Keratinocyte (primary cell): ENCODE measurements at regions not wholly inside any gene's neighbourhood (a gene's known extent, or its start where the extent isn't known, plus 50 kb on each side); places are given as distances from the start of the nearest gene placed in this dataset.

Experiments
- DNase-seq: peaks from one replicate; pipeline ENCODE4 v3.0.0-alpha.2; 2011; ENCODE audit warnings: low read depth, missing footprints, low spot score
- FAIRE-seq: peaks from 2 replicates; lab custom pipeline; 2011; peaks lifted over from hg19 to GRCh38; lab: Jason Lieb, UNC
- H2AFZ ChIP-seq: 2 replicates; pipeline ENCODE4 v1.6.0; 2012; ENCODE audit warnings: low read length, control low read depth, inconsistent platforms; ENCODE audit not compliant: control insufficient read depth
- H3K27ac ChIP-seq: 2 replicates; pipeline ENCODE4 v1.5.1; 2011; ENCODE audit warnings: low read length; ENCODE audit not compliant: control insufficient read depth, insufficient read depth
- H3K27me3 ChIP-seq: 3 replicates; pipeline ENCODE4 v1.6.0; 2011; ENCODE audit warnings: low read length; ENCODE audit not compliant: control insufficient read depth, insufficient read depth; ENCODE audit errors: extremely low read depth
- H3K36me3 ChIP-seq, 2 experiments: 2 replicates in 1 of 2; 3 replicates in 1 of 2; pipeline ENCODE4 v1.5.1; 2011; ENCODE audit warnings: low read length in 2 of 2, mild to moderate bottlenecking in 1 of 2; ENCODE audit not compliant: control insufficient read depth in 2 of 2, insufficient read depth in 2 of 2; ENCODE audit errors: extremely low read depth in 1 of 2
- H3K4me1 ChIP-seq: 3 replicates; pipeline ENCODE4 v1.5.1; 2011; ENCODE audit warnings: low read length; ENCODE audit not compliant: control insufficient read depth, insufficient read depth; ENCODE audit errors: extremely low read depth
- H3K4me2 ChIP-seq: 3 replicates; pipeline ENCODE4 v1.6.0; 2011; ENCODE audit warnings: low read depth, low read length; ENCODE audit not compliant: control insufficient read depth, insufficient read depth; ENCODE audit errors: extremely low read depth
- H3K4me3 ChIP-seq, 3 experiments: fragments of 200-600 bp in 1 of 3; sonication (generic) in 1 of 3; 2 replicates in 2 of 3; 3 replicates in 1 of 3; pipeline ENCODE4 v1.5.1; 2011 to 2016; ENCODE audit warnings: low read length in 3 of 3, mild to moderate bottlenecking in 3 of 3, control low read depth in 2 of 3, inconsistent platforms in 1 of 3, low read depth in 1 of 3, mixed read lengths in 1 of 3, mixed run types in 1 of 3, moderate library complexity in 1 of 3; ENCODE audit not compliant: control insufficient read depth in 2 of 3, insufficient read depth in 2 of 3; ENCODE audit errors: extremely low read depth in 1 of 3
- H3K79me2 ChIP-seq: 2 replicates; pipeline ENCODE4 v1.6.0; 2012; ENCODE audit warnings: low read length; ENCODE audit not compliant: control insufficient read depth, insufficient read depth
- H3K9ac ChIP-seq: 3 replicates; pipeline ENCODE4 v1.6.0; 2011; ENCODE audit warnings: low read length; ENCODE audit not compliant: control insufficient read depth, insufficient read depth; ENCODE audit errors: extremely low read depth
- H3K9me1 ChIP-seq: 3 replicates; pipeline ENCODE4 v1.6.0; 2011; ENCODE audit warnings: low read length; ENCODE audit not compliant: control insufficient read depth, insufficient read depth; ENCODE audit errors: extremely low read depth
- H3K9me3 ChIP-seq: 2 replicates; pipeline ENCODE4 v1.5.1; 2012; ENCODE audit warnings: low read depth, low read length; ENCODE audit not compliant: control insufficient read depth
- H4K20me1 ChIP-seq: 3 replicates; pipeline ENCODE4 v1.6.0; 2011; ENCODE audit warnings: low read length; ENCODE audit not compliant: control insufficient read depth, insufficient read depth; ENCODE audit errors: extremely low read depth
- EZH2 ChIP-seq: IDR thresholded peaks from one replicate; pipeline ENCODE4 v1.6.1; 2012; ENCODE audit warnings: inconsistent platforms, mild to moderate bottlenecking, low read length, moderate library complexity
- dilution Hi-C: fragments of 300-500 bp; cut with MboI; formaldehyde crosslinking; loops from one replicate; pipeline ENCODE4 v1.7.0; 2020; ENCODE audit warnings: low sequenced_read_pairs; ENCODE audit not compliant: extremely low pct_ligation_motif_present
- TF ChIP-seq, protein P1 (sequence below), 3 experiments: IDR thresholded peaks in 1 of 3; conservative IDR thresholded peaks in 1 of 3; optimal IDR thresholded peaks in 1 of 3; 2 replicates in 2 of 3; 3 replicates in 1 of 3; pipeline versions ENCODE3 to v1.5.1; 2011; ENCODE audit warnings: low read length in 3 of 3, mild to moderate bottlenecking in 3 of 3, moderate library complexity in 2 of 3, control low read depth in 1 of 3, inconsistent platforms in 1 of 3; ENCODE audit not compliant: insufficient read depth in 2 of 3; ENCODE audit errors: extremely low read depth in 1 of 3

DNA sequence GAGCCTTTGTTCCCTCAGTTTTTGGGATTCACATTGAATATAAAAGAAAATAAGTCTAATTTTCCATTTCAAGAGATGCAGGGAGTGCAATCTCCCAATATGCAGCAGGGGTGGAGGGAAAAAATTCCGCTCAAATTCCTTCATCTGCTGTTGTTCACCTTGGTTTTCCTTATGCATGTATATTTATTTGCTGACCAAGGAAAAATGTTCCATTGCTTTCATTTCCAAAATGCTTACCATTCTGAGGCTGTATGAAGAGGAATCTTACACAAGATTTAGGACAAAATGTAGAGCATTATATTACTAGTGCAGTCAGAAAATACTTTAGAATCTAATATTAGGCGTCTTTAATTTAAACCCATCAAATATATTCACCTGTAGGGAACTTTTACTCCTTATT, 863.9 kb downstream of the EPHA3 start:
- H4K20me1 ChIP-seq = no peaks in the 10 kb centered on the region
- no peaks in the 10 kb centered on the region for H3K79me2 ChIP-seq
- FAIRE-seq = no peak
- no peak overlapping the region for H3K27ac ChIP-seq
- H3K4me2 ChIP-seq = no peak overlapping the region
- no peaks in the 10 kb centered on the region for H3K9me3 ChIP-seq
- no peaks in the 10 kb centered on the region for H3K9me1 ChIP-seq
- H3K9ac ChIP-seq = no peak overlapping the region
- H3K27me3 ChIP-seq = no peaks in the 10 kb centered on the region
- no peaks in the 10 kb centered on the region for H3K36me3 ChIP-seq
- DNase-seq = no peak
- H3K4me1 ChIP-seq = no peaks in the 10 kb centered on the region
- TF ChIP-seq, protein P1, sequence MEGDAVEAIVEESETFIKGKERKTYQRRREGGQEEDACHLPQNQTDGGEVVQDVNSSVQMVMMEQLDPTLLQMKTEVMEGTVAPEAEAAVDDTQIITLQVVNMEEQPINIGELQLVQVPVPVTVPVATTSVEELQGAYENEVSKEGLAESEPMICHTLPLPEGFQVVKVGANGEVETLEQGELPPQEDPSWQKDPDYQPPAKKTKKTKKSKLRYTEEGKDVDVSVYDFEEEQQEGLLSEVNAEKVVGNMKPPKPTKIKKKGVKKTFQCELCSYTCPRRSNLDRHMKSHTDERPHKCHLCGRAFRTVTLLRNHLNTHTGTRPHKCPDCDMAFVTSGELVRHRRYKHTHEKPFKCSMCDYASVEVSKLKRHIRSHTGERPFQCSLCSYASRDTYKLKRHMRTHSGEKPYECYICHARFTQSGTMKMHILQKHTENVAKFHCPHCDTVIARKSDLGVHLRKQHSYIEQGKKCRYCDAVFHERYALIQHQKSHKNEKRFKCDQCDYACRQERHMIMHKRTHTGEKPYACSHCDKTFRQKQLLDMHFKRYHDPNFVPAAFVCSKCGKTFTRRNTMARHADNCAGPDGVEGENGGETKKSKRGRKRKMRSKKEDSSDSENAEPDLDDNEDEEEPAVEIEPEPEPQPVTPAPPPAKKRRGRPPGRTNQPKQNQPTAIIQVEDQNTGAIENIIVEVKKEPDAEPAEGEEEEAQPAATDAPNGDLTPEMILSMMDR (optimal IDR thresholded peaks at IDR 0.05 in 1 of 3, IDR thresholded peaks at IDR 0.05 in 1 of 3, conservative IDR thresholded peaks at IDR 0.05 in 1 of 3; ENCODE audit: extremely low read depth in 1 of 3, insufficient read depth in 2 of 3, low read length in 3 of 3) = no peak
- no peak overlapping the region for H3K4me3 ChIP-seq
- dilution Hi-C loops = no loop called here
- no peak overlapping the region for H2AFZ ChIP-seq

DNA sequence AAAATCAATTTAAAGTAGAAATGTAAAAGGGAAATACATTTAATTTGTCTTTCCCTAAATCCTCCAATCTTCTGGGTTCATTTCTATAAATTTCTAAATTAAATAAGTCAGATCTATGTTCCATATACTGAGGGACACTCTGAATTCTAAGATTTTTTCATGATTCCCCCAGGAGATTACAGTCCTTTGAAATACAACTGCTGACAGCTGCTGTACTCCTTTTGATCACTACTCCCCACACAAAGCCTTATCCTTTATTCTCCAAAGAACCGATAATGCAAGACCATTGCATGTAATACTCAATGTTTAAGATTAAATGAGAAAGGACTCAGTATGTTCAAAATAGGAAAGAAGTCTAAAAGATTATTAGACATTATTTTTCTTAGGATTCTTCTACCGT, 865.7 kb downstream of the EPHA3 start:
- no peaks in the 10 kb centered on the region for H3K9me3 ChIP-seq
- no peak overlapping the region for H3K4me3 ChIP-seq
- FAIRE-seq (no peak), DNase-seq (no peak)
- H4K20me1 ChIP-seq = no peaks in the 10 kb centered on the region
- dilution Hi-C loops = no loop called here
- no peak overlapping the region for H3K27ac ChIP-seq
- H3K4me2 ChIP-seq = no peak overlapping the region
- H2AFZ ChIP-seq = no peak overlapping the region
- H3K9ac ChIP-seq = no peak overlapping the region
- TF ChIP-seq, protein P1 (optimal IDR thresholded peaks at IDR 0.05 in 1 of 3, IDR thresholded peaks at IDR 0.05 in 1 of 3, conservative IDR thresholded peaks at IDR 0.05 in 1 of 3; ENCODE audit: extremely low read depth in 1 of 3, insufficient read depth in 2 of 3, low read length in 3 of 3) = no peak
- TF ChIP-seq EZH2 = no peak
- H3K79me2 ChIP-seq = no peaks in the 10 kb centered on the region
- H3K27me3 ChIP-seq = no peaks in the 10 kb centered on the region
- H3K9me1 ChIP-seq = no peaks in the 10 kb centered on the region
- no peaks in the 10 kb centered on the region for H3K36me3 ChIP-seq
- H3K4me1 ChIP-seq = no peaks in the 10 kb centered on the region
